WERI-Rb-1 (cell line): ENCODE measurements at regions not wholly inside any gene's neighbourhood (a gene's known extent, or its start where the extent isn't known, plus 50 kb on each side); places are given as distances from the start of the nearest gene placed in this dataset.

Experiments
- DNase-seq: peaks from one replicate; pipeline ENCODE4 v3.0.0-alpha.2; 2020
- H3K27ac ChIP-seq: fragments of 250-450 bp; sonication (Bioruptor Pico); 2 replicates; pipeline ENCODE4 v1.5.1; 2020; ENCODE audit warnings: mild to moderate bottlenecking, moderate library complexity
- H3K27me3 ChIP-seq: fragments of 250-450 bp; sonication (Bioruptor Pico); 2 replicates; pipeline ENCODE4 v1.5.1; 2021; ENCODE audit warnings: mild to moderate bottlenecking, low read depth, moderate library complexity; ENCODE audit not compliant: insufficient read depth, severe bottlenecking
- H3K36me3 ChIP-seq: fragments of 250-450 bp; sonication (Bioruptor Pico); 2 replicates; pipeline ENCODE4 v1.5.1; 2020; ENCODE audit warnings: mild to moderate bottlenecking, moderate library complexity
- H3K4me3 ChIP-seq: 2 replicates; pipeline ENCODE4 v1.5.1; 2011; ENCODE audit warnings: low read depth, mild to moderate bottlenecking, control low read depth, low read length
- H3K9me3 ChIP-seq: fragments of 250-450 bp; sonication (Bioruptor Pico); 2 replicates; pipeline ENCODE4 v1.5.1; 2021; ENCODE audit warnings: mild to moderate bottlenecking, moderate library complexity; ENCODE audit not compliant: severe bottlenecking
- TF ChIP-seq, protein P1 (sequence below): IDR thresholded peaks from 2 replicates; pipeline ENCODE4 v1.5.1; 2011; ENCODE audit warnings: low read depth, mild to moderate bottlenecking, control low read depth, inconsistent platforms, low read length

DNA sequence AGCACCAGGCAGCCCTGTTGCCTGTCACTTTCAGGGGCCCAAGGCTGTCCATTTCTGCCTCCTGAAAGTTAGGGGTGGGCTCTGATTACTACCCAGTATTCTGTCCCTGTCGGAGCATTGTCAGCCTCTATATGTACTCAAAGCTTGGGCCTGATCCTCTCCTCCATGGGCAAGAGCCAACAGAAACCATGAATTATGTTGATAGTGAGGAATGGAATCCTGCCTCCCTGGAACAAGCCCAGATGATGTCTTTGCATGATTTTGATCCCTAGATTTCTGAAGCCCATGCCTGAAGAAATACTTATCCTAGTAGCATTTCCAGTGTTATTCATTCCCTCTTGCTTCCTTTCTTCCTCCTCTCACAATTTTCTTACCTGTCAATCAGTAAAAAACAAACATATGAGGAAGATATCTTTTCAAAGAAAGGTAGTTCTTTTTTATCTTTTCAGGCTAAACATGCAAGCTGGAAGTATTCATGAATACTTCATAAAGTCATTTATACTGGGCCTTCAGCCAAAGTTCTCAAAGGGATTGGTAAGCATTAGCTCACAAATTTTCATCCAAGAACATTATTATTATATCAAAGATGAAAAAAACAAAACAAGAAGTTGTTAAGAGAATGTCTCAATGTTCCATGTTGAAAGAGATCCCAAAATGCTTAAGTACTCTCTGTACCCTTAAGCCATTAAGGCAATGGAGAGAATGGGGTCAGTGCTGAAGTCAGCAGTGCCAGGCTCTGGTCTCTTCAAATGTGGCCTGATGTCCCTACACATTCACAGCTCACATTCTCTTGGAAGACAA is 171.7 kb downstream of the NHLRC3 start:
- Histone ChIP-seq H3K27me3 (no peaks in the 10 kb centered on the region), H3K4me3 (no peak overlapping the region), H3K9me3 (no peaks in the 10 kb centered on the region), H3K27ac (no peak overlapping the region), H3K36me3 (no peaks in the 10 kb centered on the region)
- TF ChIP-seq, protein P1, sequence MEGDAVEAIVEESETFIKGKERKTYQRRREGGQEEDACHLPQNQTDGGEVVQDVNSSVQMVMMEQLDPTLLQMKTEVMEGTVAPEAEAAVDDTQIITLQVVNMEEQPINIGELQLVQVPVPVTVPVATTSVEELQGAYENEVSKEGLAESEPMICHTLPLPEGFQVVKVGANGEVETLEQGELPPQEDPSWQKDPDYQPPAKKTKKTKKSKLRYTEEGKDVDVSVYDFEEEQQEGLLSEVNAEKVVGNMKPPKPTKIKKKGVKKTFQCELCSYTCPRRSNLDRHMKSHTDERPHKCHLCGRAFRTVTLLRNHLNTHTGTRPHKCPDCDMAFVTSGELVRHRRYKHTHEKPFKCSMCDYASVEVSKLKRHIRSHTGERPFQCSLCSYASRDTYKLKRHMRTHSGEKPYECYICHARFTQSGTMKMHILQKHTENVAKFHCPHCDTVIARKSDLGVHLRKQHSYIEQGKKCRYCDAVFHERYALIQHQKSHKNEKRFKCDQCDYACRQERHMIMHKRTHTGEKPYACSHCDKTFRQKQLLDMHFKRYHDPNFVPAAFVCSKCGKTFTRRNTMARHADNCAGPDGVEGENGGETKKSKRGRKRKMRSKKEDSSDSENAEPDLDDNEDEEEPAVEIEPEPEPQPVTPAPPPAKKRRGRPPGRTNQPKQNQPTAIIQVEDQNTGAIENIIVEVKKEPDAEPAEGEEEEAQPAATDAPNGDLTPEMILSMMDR: no peak
- no peak for DNase-seq

DNA sequence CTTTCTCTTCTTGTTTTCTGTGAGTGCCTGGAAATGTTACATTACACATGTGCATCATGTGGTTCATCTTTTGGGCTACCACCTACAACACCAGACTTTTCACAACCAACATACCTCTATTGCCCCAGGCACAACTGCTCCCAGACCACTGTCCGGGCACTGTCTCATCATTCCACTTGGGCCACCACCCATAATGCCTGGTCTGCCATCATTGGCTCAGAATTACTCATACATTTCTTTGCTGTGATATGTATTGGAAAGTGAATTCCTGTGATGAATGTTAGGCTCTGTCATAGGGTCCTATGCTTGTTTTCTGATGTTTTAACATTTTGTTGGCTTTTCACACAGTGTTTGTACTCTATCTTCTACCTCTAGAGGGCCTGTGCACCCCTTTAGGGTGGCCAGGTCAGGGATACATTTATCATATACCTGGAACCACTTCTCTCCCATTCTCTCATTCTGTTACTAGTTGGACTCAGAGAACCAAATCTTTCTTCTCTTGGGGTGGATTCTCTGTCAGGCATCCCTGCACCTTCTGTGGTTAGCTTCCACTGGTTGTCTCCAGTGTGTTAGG is 172.8 kb downstream of the NHLRC3 start:
- H3K27ac ChIP-seq: no peak overlapping the region
- no peaks in the 10 kb centered on the region for H3K9me3 ChIP-seq
- no peak for DNase-seq

DNA sequence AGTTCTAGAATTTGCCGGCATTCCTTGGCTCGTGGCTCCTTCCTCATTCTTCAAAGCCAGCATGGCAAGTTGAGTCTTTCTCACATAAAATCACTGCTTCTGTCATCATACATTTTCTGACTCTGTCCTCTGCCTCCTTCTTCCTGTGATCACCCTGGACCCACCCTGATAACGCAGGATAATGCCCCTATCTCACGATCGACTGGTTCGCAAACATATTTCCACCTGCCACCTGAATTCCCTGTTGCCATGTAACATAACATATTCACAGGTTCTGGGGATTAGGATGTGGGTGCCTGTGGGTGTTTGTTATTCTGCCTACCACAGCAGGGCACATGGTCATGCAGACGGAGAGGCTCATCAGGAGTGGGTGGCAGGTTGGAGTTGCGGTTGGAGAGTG is 177.7 kb downstream of the NHLRC3 start:
- no peaks in the 10 kb centered on the region for H3K27me3 ChIP-seq
- TF ChIP-seq, protein P1: no peak
- DNase-seq: no peak

More for the DNA sequence above, 172.8 kb downstream of the NHLRC3 start:
- no peaks in the 10 kb centered on the region for H3K36me3 ChIP-seq
- TF ChIP-seq, protein P1: no peak
- no peak overlapping the region for H3K4me3 ChIP-seq
- no peaks in the 10 kb centered on the region for H3K27me3 ChIP-seq

DNA sequence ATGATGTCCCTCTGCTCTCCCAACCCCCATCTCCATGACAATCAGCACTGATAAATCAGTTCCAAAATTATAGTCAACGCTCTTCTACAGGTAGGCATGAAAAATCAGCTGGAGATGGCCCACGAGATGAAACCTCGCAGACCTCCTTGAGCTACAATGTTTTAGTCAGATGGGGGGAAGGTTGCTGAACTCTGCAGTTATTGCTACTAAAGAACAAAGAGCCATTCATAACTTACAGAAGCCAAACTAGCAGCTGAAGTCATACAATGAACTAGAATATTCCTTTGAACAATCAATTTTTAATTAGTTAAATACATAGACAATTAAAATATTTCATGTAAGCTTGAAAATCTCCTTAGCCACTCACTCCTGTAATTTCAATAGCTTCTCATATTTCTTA is 179.2 kb downstream of the NHLRC3 start:
- no peak for DNase-seq
- H3K36me3 ChIP-seq: no peaks in the 10 kb centered on the region
- H3K27me3 ChIP-seq: no peaks in the 10 kb centered on the region
- no peaks in the 10 kb centered on the region for H3K9me3 ChIP-seq
- H3K4me3 ChIP-seq: no peak overlapping the region
- TF ChIP-seq, protein P1: no peak
- H3K27ac ChIP-seq: no peak overlapping the region

More for the DNA sequence above, 177.7 kb downstream of the NHLRC3 start:
- no peak overlapping the region for H3K4me3 ChIP-seq
- no peak overlapping the region for H3K27ac ChIP-seq
- no peaks in the 10 kb centered on the region for H3K36me3 ChIP-seq
- no peaks in the 10 kb centered on the region for H3K9me3 ChIP-seq

DNA sequence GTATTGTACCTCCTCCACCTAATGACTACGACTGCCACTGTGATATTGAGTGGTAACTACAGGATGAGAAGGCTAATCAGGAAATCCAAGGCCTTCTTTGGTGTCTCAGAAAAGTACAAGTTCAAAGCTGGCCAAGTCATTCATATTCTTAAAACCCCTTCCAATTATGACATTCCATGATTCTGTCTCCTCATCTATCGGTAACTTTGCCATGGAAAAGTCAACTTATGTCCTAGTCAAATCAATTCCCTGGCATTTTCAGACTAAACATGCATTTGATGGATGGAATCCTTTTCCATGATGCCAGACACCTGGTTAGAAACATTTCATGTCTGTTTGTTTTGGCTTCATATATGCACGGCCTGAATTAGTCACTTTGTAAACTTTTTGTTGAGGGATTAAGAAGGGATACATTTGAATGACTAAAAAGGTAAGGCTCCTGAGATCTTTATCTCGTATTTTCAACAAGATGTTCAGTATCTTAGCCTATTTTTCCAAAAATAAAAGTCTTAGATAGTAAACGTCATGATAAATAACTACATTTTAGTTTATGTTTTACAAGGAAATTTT is 186.5 kb downstream of the NHLRC3 start:
- TF ChIP-seq, protein P1: no peak
- H3K4me3 ChIP-seq: no peak overlapping the region
- no peak for DNase-seq

More for the DNA sequence above, 186.5 kb downstream of the NHLRC3 start:
- Histone ChIP-seq H3K27ac (no peak overlapping the region), H3K36me3 (no peaks in the 10 kb centered on the region), H3K27me3 (no peaks in the 10 kb centered on the region), H3K9me3 (no peaks in the 10 kb centered on the region)
